CD4-positive, alpha-beta T cell treated with Interferon gamma for 1 hour (primary cell): ENCODE measurements at regions not wholly inside any gene's neighbourhood (a gene's known extent, or its start where the extent isn't known, plus 50 kb on each side); places are given as distances from the start of the nearest gene placed in this dataset.

Experiments used
- DNase-seq: peaks from one replicate; pipeline ENCODE4 v3.0.0-alpha.2; 2020

- no peak for DNase-seq
Observed at GRCh38 chr3:14273901-14274611, 95.4 kb downstream of the LSM3 start.

- DNase-seq: no peak
Observed at GRCh38 chr3:14274612-14274936, 96.0 kb downstream of the LSM3 start.

GRCh38 chr3:14274999-14275961 is 96.7 kb downstream of the LSM3 start:
- DNase-seq: no peak

- DNase-seq: no peak
Observed at GRCh38 chr3:14275962-14276909, 97.6 kb downstream of the LSM3 start.

GRCh38 chr3:14277557-14277956 is 98.9 kb downstream of the LSM3 start:
- no peak for DNase-seq

GRCh38 chr3:14278265-14278798 is 99.7 kb downstream of the LSM3 start:
- DNase-seq: no peak

- DNase-seq: no peak
Observed at GRCh38 chr3:14278799-14279625, 100.4 kb downstream of the LSM3 start.

- DNase-seq: no peak
Observed at GRCh38 chr3:14279626-14280061, 101.0 kb downstream of the LSM3 start.

- no peak for DNase-seq
Observed at GRCh38 chr3:14280326-14280725, 101.7 kb downstream of the LSM3 start.

- no peak for DNase-seq
Observed at GRCh38 chr3:14281053-14281452, 102.4 kb downstream of the LSM3 start.

- DNase-seq: no peak
Observed at GRCh38 chr3:14282001-14282705, 103.5 kb downstream of the LSM3 start.

- DNase-seq: no peak
Observed at GRCh38 chr3:14282706-14283075, 104.1 kb downstream of the LSM3 start.

- no peak for DNase-seq
Observed at GRCh38 chr3:14283092-14283812, 104.6 kb downstream of the LSM3 start.

GRCh38 chr3:14283813-14284438 is 105.3 kb downstream of the LSM3 start:
- DNase-seq: no peak

- DNase-seq: no peak
Observed at GRCh38 chr3:14284694-14285547, 106.3 kb downstream of the LSM3 start.

- no peak for DNase-seq
Observed at GRCh38 chr3:14285548-14285925, 106.9 kb downstream of the LSM3 start.

- DNase-seq: no peak
Observed at GRCh38 chr3:14286887-14287500, 108.4 kb downstream of the LSM3 start.

- DNase-seq: no peak
Observed at GRCh38 chr3:14288177-14288788, 109.7 kb downstream of the LSM3 start.
